Fibroblast of lung (primary cell): ENCODE measurements at regions not wholly inside any gene's neighbourhood (a gene's known extent, or its start where the extent isn't known, plus 50 kb on each side); places are given as distances from the start of the nearest gene placed in this dataset.
A peak's percentile ranks its signal among the peaks of the same experiment; 100 is the strongest.

Experiments
- DNase-seq, 2 donors: peaks; one replicate each; pipeline versions ENCODE4 v3.0.0 to v3.0.0-alpha.2; 2010; ENCODE audit warnings: low read depth in 2 of 2
- H2AFZ ChIP-seq: 2 replicates; pipeline ENCODE4 v1.5.1; 2012; ENCODE audit warnings: low read length, control low read depth, inconsistent platforms
- H3K27ac ChIP-seq: 2 replicates; pipeline ENCODE4 v1.5.1; 2011; ENCODE audit warnings: low read length, control low read depth; ENCODE audit not compliant: insufficient read depth
- H3K27me3 ChIP-seq: 2 replicates; pipeline ENCODE4 v1.5.1; 2011; ENCODE audit warnings: mild to moderate bottlenecking, low read length; ENCODE audit not compliant: control insufficient read depth, insufficient read depth
- H3K36me3 ChIP-seq: 2 replicates; pipeline ENCODE4 v1.5.1; 2011; ENCODE audit warnings: low read length; ENCODE audit not compliant: control insufficient read depth, insufficient read depth
- H3K4me1 ChIP-seq: 2 replicates; pipeline ENCODE4 v1.5.1; 2011; ENCODE audit warnings: low read length; ENCODE audit not compliant: control insufficient read depth, insufficient read depth; ENCODE audit errors: extremely low read depth
- H3K4me2 ChIP-seq: 2 replicates; pipeline ENCODE4 v1.5.1; 2011; ENCODE audit warnings: low read length, control low read depth; ENCODE audit not compliant: insufficient read depth; ENCODE audit errors: extremely low read depth
- H3K4me3 ChIP-seq, 4 experiments: fragments of 200-600 bp in 1 of 4; sonication (generic) in 1 of 4; replicated peaks in 1 of 4; 2 replicates each; pipeline ENCODE4 v1.5.1; 2011 to 2016; ENCODE audit warnings: low read length in 4 of 4, low read depth in 3 of 4, mild to moderate bottlenecking in 3 of 4, control low read depth in 2 of 4, inconsistent platforms in 1 of 4, mixed read lengths in 1 of 4; ENCODE audit not compliant: insufficient read depth in 1 of 4; ENCODE audit errors: control extremely low read depth in 1 of 4
- H3K79me2 ChIP-seq: 2 replicates; pipeline ENCODE4 v1.5.1; 2012; ENCODE audit warnings: mild to moderate bottlenecking, low read length, inconsistent platforms; ENCODE audit not compliant: control insufficient read depth, insufficient read depth
- H3K9ac ChIP-seq: 2 replicates; pipeline ENCODE4 v1.5.1; 2011; ENCODE audit warnings: mild to moderate bottlenecking, low read length, control low read depth; ENCODE audit not compliant: insufficient read depth
- H3K9me3 ChIP-seq: 2 replicates; pipeline ENCODE4 v1.5.1; 2012; ENCODE audit warnings: low read depth, low read length; ENCODE audit not compliant: control insufficient read depth, insufficient read depth
- H4K20me1 ChIP-seq: 2 replicates; pipeline ENCODE4 v1.5.1; 2011; ENCODE audit warnings: low read length; ENCODE audit not compliant: control insufficient read depth, insufficient read depth; ENCODE audit errors: extremely low read depth
- CTCF ChIP-seq, 2 donors: IDR thresholded peaks in 1 of 2; conservative IDR thresholded peaks in 1 of 2; 1 replicate in 1 of 2; 2 replicates in 1 of 2; pipeline ENCODE4 v1.5.1; 2011 to 2012; ENCODE audit warnings: low read length in 2 of 2, control low read depth in 1 of 2, inconsistent platforms in 1 of 2, low read depth in 1 of 2, mild to moderate bottlenecking in 1 of 2
- EZH2 ChIP-seq: IDR thresholded peaks from 2 replicates; pipeline ENCODE4 v1.5.1; 2012; ENCODE audit warnings: low read length, control low read depth, mild to moderate bottlenecking; ENCODE audit errors: missing control alignments

- TF ChIP-seq CTCF (conservative IDR thresholded peaks at IDR 0.05 in 1 of 2, IDR thresholded peaks at IDR 0.05 in 1 of 2; ENCODE audit: low read depth in 1 of 2, low read length in 2 of 2) (no peak), EZH2 (no peak)
- no peaks in the 10 kb centered on the region for H3K36me3 ChIP-seq
- no peak overlapping the region for H3K4me2 ChIP-seq
- H3K27me3 ChIP-seq = no peaks in the 10 kb centered on the region
- H3K9ac ChIP-seq = no peak overlapping the region
- no peaks in the 10 kb centered on the region for H4K20me1 ChIP-seq
- H3K9me3 ChIP-seq = no peaks in the 10 kb centered on the region
- H3K79me2 ChIP-seq = no peaks in the 10 kb centered on the region
- DNase-seq = no peak
- no peak overlapping the region for H2AFZ ChIP-seq
- H3K4me1 ChIP-seq = no peaks in the 10 kb centered on the region
- H3K27ac ChIP-seq = no peak overlapping the region
- H3K4me3 ChIP-seq = no peak overlapping the region
Observed at GRCh38 chr4:111989817-111990216, 155.4 kb upstream of the FAM241A start.

GRCh38 chr4:111991163-111991562, 154.1 kb upstream of the FAM241A start:
- H3K27ac ChIP-seq = no peak overlapping the region

GRCh38 chr4:111991797-111992196, 153.5 kb upstream of the FAM241A start:
- Histone ChIP-seq H3K79me2 (no peaks in the 10 kb centered on the region), H4K20me1 (no peaks in the 10 kb centered on the region), H3K27ac (no peak overlapping the region), H3K4me1 (no peaks in the 10 kb centered on the region), H3K36me3 (no peaks in the 10 kb centered on the region), H3K27me3 (no peaks in the 10 kb centered on the region), H3K9ac (no peak overlapping the region), H3K4me2 (peak overlapping the region; percentile 19), H3K9me3 (no peaks in the 10 kb centered on the region), H3K4me3 (no peak overlapping the region), H2AFZ (peak overlapping the region; percentile 15)
- TF ChIP-seq CTCF (conservative IDR thresholded peaks at IDR 0.05 in 1 of 2, IDR thresholded peaks at IDR 0.05 in 1 of 2; ENCODE audit: low read depth in 1 of 2, low read length in 2 of 2) (no peak), EZH2 (no peak)
- DNase-seq = peak; percentile 50 to 65

More at GRCh38 chr4:111991163-111991562, 154.1 kb upstream of the FAM241A start:
- no peaks in the 10 kb centered on the region for H3K4me1 ChIP-seq
- H3K9ac ChIP-seq = no peak overlapping the region
- H3K9me3 ChIP-seq = no peaks in the 10 kb centered on the region
- TF ChIP-seq EZH2 (no peak), CTCF (conservative IDR thresholded peaks at IDR 0.05 in 1 of 2, IDR thresholded peaks at IDR 0.05 in 1 of 2; ENCODE audit: low read depth in 1 of 2, low read length in 2 of 2) (no peak)
- H2AFZ ChIP-seq = no peak overlapping the region
- H4K20me1 ChIP-seq = no peaks in the 10 kb centered on the region
- no peak overlapping the region for H3K4me2 ChIP-seq
- H3K36me3 ChIP-seq = no peaks in the 10 kb centered on the region
- no peaks in the 10 kb centered on the region for H3K27me3 ChIP-seq
- no peak for DNase-seq
- no peaks in the 10 kb centered on the region for H3K79me2 ChIP-seq
- no peak overlapping the region for H3K4me3 ChIP-seq
